SK-N-SH (cell line): ENCODE measurements at regions not wholly inside any gene's neighbourhood (a gene's known extent, or its start where the extent isn't known, plus 50 kb on each side); places are given as distances from the start of the nearest gene placed in this dataset.

ENCODE experiments used
- ELF1 ChIP-seq: IDR thresholded peaks from 2 replicates; pipeline ENCODE4 v1.4.0; 2012
- EP300 ChIP-seq, 2 experiments: IDR thresholded peaks; 2 replicates each; pipeline versions ENCODE4 v1.4.0 to v1.6.1; 2012; ENCODE audit warnings: borderline replicate concordance in 1 of 2, low read depth in 1 of 2, low read length in 1 of 2
- FOXM1 ChIP-seq: IDR thresholded peaks from 2 replicates; pipeline ENCODE4 v1.4.0; 2012; ENCODE audit warnings: low read depth, mild to moderate bottlenecking
- GABPA ChIP-seq: IDR thresholded peaks from 2 replicates; pipeline ENCODE4 v1.4.0; 2012; ENCODE audit warnings: low read depth, mild to moderate bottlenecking
- NFIC ChIP-seq: IDR thresholded peaks from 2 replicates; pipeline ENCODE4 v1.4.0; 2012; ENCODE audit warnings: borderline replicate concordance
- NRF1 ChIP-seq: IDR thresholded peaks from 2 replicates; pipeline ENCODE4 v1.6.1; 2012; ENCODE audit warnings: low read depth, mild to moderate bottlenecking, low read length
- RAD21 ChIP-seq: IDR thresholded peaks from 2 replicates; pipeline ENCODE4 v1.6.1; 2012; ENCODE audit warnings: mild to moderate bottlenecking, low read length
- RCOR1 ChIP-seq: fragments of 150-350 bp; IDR thresholded peaks from 2 replicates; pipeline ENCODE4 v1.6.1; 2017; ENCODE audit warnings: antibody characterized with exemption, low read length
- TAF1 ChIP-seq: IDR thresholded peaks from 2 replicates; pipeline ENCODE4 v1.6.1; 2012; ENCODE audit warnings: low read depth, mild to moderate bottlenecking, low read length, moderate library complexity, borderline replicate concordance
- YY1 ChIP-seq: IDR thresholded peaks from 2 replicates; pipeline ENCODE4 v1.4.0; 2012; ENCODE audit warnings: low read depth, mild to moderate bottlenecking
- TF ChIP-seq, protein P1 (sequence below): IDR thresholded peaks from 2 replicates; pipeline ENCODE4 v1.6.1; 2012; ENCODE audit warnings: mild to moderate bottlenecking, low read depth, low read length, moderate library complexity
- TF ChIP-seq, protein P2 (sequence below): fragments of 200-600 bp; sonication (generic); IDR thresholded peaks from 2 replicates; pipeline ENCODE4 v1.6.1; 2017; ENCODE audit warnings: antibody characterized with exemption, mild to moderate bottlenecking, moderate library complexity
- TF ChIP-seq, protein P3 (sequence below): IDR thresholded peaks from 2 replicates; pipeline ENCODE4 v1.4.0; 2012; ENCODE audit warnings: low read depth

DNA sequence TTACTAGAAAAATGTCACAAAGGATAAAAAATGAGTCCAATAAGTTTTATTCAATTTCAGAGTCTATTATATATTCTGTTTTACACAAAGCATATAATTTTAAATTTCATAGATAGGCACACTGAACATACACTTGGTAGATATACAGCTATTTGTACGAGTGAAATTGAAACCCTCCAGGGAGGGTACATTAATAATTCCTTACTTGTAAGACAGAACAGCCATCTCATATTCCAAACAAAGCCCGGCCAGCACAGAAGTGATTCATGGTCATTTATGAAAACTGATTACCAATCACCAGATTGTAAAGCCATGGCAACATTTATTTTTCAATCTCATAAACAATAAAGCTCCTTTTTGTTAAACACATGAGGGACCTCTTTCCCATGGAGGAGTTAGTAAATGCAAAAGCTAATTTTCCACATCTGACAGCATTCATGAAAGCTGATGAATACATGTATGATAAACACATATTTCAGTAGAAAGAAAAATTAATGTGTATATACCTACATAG, 190.6 kb downstream of the TDRD15 start:
- TF ChIP-seq GABPA, result no peak
- TF ChIP-seq, protein P1, sequence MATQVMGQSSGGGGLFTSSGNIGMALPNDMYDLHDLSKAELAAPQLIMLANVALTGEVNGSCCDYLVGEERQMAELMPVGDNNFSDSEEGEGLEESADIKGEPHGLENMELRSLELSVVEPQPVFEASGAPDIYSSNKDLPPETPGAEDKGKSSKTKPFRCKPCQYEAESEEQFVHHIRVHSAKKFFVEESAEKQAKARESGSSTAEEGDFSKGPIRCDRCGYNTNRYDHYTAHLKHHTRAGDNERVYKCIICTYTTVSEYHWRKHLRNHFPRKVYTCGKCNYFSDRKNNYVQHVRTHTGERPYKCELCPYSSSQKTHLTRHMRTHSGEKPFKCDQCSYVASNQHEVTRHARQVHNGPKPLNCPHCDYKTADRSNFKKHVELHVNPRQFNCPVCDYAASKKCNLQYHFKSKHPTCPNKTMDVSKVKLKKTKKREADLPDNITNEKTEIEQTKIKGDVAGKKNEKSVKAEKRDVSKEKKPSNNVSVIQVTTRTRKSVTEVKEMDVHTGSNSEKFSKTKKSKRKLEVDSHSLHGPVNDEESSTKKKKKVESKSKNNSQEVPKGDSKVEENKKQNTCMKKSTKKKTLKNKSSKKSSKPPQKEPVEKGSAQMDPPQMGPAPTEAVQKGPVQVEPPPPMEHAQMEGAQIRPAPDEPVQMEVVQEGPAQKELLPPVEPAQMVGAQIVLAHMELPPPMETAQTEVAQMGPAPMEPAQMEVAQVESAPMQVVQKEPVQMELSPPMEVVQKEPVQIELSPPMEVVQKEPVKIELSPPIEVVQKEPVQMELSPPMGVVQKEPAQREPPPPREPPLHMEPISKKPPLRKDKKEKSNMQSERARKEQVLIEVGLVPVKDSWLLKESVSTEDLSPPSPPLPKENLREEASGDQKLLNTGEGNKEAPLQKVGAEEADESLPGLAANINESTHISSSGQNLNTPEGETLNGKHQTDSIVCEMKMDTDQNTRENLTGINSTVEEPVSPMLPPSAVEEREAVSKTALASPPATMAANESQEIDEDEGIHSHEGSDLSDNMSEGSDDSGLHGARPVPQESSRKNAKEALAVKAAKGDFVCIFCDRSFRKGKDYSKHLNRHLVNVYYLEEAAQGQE, result no peak
- TF ChIP-seq ELF1, result no peak
- no peak for TF ChIP-seq RCOR1
- TF ChIP-seq RAD21, result no peak
- TF ChIP-seq, protein P2, sequence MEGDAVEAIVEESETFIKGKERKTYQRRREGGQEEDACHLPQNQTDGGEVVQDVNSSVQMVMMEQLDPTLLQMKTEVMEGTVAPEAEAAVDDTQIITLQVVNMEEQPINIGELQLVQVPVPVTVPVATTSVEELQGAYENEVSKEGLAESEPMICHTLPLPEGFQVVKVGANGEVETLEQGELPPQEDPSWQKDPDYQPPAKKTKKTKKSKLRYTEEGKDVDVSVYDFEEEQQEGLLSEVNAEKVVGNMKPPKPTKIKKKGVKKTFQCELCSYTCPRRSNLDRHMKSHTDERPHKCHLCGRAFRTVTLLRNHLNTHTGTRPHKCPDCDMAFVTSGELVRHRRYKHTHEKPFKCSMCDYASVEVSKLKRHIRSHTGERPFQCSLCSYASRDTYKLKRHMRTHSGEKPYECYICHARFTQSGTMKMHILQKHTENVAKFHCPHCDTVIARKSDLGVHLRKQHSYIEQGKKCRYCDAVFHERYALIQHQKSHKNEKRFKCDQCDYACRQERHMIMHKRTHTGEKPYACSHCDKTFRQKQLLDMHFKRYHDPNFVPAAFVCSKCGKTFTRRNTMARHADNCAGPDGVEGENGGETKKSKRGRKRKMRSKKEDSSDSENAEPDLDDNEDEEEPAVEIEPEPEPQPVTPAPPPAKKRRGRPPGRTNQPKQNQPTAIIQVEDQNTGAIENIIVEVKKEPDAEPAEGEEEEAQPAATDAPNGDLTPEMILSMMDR, result no peak
- TF ChIP-seq FOXM1, result no peak
- TF ChIP-seq TAF1, result no peak
- TF ChIP-seq EP300 (IDR thresholded peaks at IDR 0.05; ENCODE audit: borderline replicate concordance in 1 of 2, low read depth in 1 of 2, low read length in 1 of 2), result no peak
- TF ChIP-seq, protein P3, sequence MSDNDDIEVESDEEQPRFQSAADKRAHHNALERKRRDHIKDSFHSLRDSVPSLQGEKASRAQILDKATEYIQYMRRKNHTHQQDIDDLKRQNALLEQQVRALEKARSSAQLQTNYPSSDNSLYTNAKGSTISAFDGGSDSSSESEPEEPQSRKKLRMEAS, result no peak
- TF ChIP-seq NRF1, result no peak
- no peak for TF ChIP-seq NFIC
- TF ChIP-seq YY1, result no peak
